K562 (cell line): ENCODE measurements at regions not wholly inside any gene's neighbourhood (a gene's known extent, or its start where the extent isn't known, plus 50 kb on each side); places are given as distances from the start of the nearest gene placed in this dataset.
A peak's percentile ranks its signal among the peaks of the same experiment; 100 is the strongest.

Source experiments
- ATF7 ChIP-seq: fragments of 450-650 bp; IDR thresholded peaks from 2 replicates; pipeline ENCODE4 v1.7.1; 2014; ENCODE audit warnings: mild to moderate bottlenecking, moderate library complexity
- BACH1 ChIP-seq: fragments of 200-800 bp; sonication (Bioruptor generic); IDR thresholded peaks from 2 replicates; pipeline ENCODE4 v1.6.1; 2016; ENCODE audit warnings: missing genetic modification characterization, missing compliant biosample characterization
- CREB1 ChIP-seq, 2 experiments: sonication (generic) in 1 of 2; formaldehyde crosslinking in 1 of 2; IDR thresholded peaks; 2 replicates each; pipeline versions ENCODE4 v1.6.1 to v1.8.0; 2012 to 2022; ENCODE audit warnings: inconsistent platforms in 1 of 2, mild to moderate bottlenecking in 1 of 2, missing genetic modification reagents in 1 of 2, moderate library complexity in 1 of 2
- DIDO1 ChIP-seq: fragments of 450-650 bp; IDR thresholded peaks from 2 replicates; pipeline ENCODE4 v1.6.1; 2016; ENCODE audit warnings: low read depth, missing biosample characterization, missing genetic modification characterization
- ETV6 ChIP-seq, 3 experiments: fragments of 150-350 bp in 1 of 3; sonication (generic) in 1 of 3; formaldehyde crosslinking in 1 of 3; IDR thresholded peaks; 2 replicates each; pipeline versions ENCODE4 v1.6.1 to v1.8.0; 2014 to 2022; ENCODE audit warnings: borderline replicate concordance in 2 of 3, low read depth in 2 of 3, antibody characterized with exemption in 1 of 3, low read length in 1 of 3, mild to moderate bottlenecking in 1 of 3, missing genetic modification reagents in 1 of 3
- HOXB6 ChIP-seq: fragments of 250-450 bp; sonication (Bioruptor Pico); IDR thresholded peaks from 2 replicates; pipeline ENCODE4 v1.5.1; 2022; ENCODE audit warnings: mild to moderate bottlenecking, borderline replicate concordance
- KLF16 ChIP-seq: IDR thresholded peaks from 2 replicates; pipeline ENCODE4 v1.6.1; 2016; ENCODE audit warnings: antibody characterized with exemption
- MCM2 ChIP-seq: fragments of 450-650 bp; IDR thresholded peaks from 2 replicates; pipeline ENCODE4 v1.6.1; 2017; ENCODE audit warnings: low read depth, mild to moderate bottlenecking
- NELFE ChIP-seq: IDR thresholded peaks from 2 replicates; pipeline ENCODE4 v1.6.1; 2011; ENCODE audit warnings: mild to moderate bottlenecking; ENCODE audit not compliant: insufficient read depth, insufficient read length
- SAFB2 ChIP-seq: fragments of 200-400 bp; formaldehyde crosslinking; IDR thresholded peaks from 2 replicates; pipeline ENCODE4 v1.6.1; 2018; ENCODE audit warnings: borderline replicate concordance, low read length, low read depth, moderate library complexity; ENCODE audit not compliant: severe bottlenecking
- TEAD4 ChIP-seq, 2 experiments: sonication (generic) in 1 of 2; formaldehyde crosslinking in 1 of 2; IDR thresholded peaks; 2 replicates each; pipeline versions ENCODE4 v1.6.1 to v1.8.0; 2012 to 2022; ENCODE audit warnings: borderline replicate concordance in 1 of 2, inconsistent platforms in 1 of 2, low read length in 1 of 2, mild to moderate bottlenecking in 1 of 2, missing genetic modification reagents in 1 of 2
- TRIM24 ChIP-seq, 2 experiments: fragments of 450-650 bp; IDR thresholded peaks; 2 replicates each; pipeline ENCODE4 v1.6.1; 2016
- ZBTB1 ChIP-seq: sonication (generic); formaldehyde crosslinking; IDR thresholded peaks from 2 replicates; pipeline ENCODE4 v1.8.1; 2023; ENCODE audit warnings: missing genetic modification reagents, low read depth, mild to moderate bottlenecking, borderline replicate concordance
- ZNF124 ChIP-seq: sonication (generic); formaldehyde crosslinking; IDR thresholded peaks from 2 replicates; pipeline ENCODE4 v1.8.1; 2022; ENCODE audit warnings: missing genetic modification reagents
- TF ChIP-seq, protein P1 (sequence below): sonication (generic); formaldehyde crosslinking; IDR thresholded peaks from 2 replicates; pipeline ENCODE4 v1.8.0; 2022; ENCODE audit warnings: mild to moderate bottlenecking, low read depth, missing genetic modification reagents
- TF ChIP-seq, protein P2 (sequence below), 2 experiments: fragments of 250-450 bp in 1 of 2; fragments of 450-650 bp in 1 of 2; sonication (Bioruptor Pico) in 1 of 2; IDR thresholded peaks; 2 replicates each; pipeline versions ENCODE4 v1.6.1 to v1.8.0; 2016 to 2021; ENCODE audit warnings: mild to moderate bottlenecking in 2 of 2, moderate library complexity in 2 of 2, missing compliant biosample characterization in 1 of 2, missing genetic modification characterization in 1 of 2
- TF ChIP-seq, protein P3 (sequence below), 2 experiments: fragments of 450-650 bp; IDR thresholded peaks; 2 replicates each; pipeline ENCODE4 v1.6.1; 2016; ENCODE audit warnings: mild to moderate bottlenecking in 2 of 2, borderline replicate concordance in 1 of 2, low read depth in 1 of 2, moderate library complexity in 1 of 2

DNA sequence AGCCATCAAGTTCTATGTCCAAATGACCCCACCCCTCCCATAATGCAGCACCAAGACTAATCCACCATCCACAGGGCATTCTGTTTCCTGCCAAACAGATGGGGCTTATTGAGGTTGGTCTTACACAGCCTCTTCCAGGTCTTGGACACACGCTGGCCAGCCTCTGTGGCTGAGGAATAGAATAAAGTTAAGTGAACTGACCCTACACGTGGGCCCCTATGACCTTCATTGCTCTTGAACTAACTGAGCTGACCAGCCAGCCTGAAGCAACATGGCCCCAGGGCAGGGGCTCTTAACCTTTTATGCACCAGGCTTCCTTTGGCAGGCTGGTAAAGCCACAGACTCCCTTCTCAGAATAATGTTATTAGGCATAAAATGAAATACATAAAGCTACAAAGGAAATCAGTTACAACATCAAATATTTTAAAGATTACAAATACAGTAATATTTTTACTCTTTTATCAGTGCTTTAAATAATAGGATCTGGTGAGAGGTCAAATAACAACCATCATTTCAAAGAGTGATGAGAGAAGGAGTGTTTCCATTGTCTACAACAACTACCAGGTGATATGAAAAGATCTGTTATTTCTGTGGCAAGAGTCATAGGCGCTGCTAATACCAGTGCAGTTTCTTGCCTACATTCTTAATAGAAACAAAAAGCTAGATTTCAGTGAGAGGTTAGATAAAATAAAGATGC is 192.9 kb upstream of the NUDT4 start (continued):
- TF ChIP-seq BACH1, result no peak
- TF ChIP-seq TEAD4 (IDR thresholded peaks at IDR 0.05; ENCODE audit: low read length), result no peak
- TF ChIP-seq TEAD4 (CRISPR knock-in tag; IDR thresholded peaks at IDR 0.05; ENCODE audit: borderline replicate concordance), result no peak
- no peak for TF ChIP-seq KLF16
- TF ChIP-seq, protein P1, sequence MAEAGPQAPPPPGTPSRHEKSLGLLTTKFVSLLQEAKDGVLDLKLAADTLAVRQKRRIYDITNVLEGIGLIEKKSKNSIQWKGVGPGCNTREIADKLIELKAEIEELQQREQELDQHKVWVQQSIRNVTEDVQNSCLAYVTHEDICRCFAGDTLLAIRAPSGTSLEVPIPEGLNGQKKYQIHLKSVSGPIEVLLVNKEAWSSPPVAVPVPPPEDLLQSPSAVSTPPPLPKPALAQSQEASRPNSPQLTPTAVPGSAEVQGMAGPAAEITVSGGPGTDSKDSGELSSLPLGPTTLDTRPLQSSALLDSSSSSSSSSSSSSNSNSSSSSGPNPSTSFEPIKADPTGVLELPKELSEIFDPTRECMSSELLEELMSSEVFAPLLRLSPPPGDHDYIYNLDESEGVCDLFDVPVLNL, result no peak
- TF ChIP-seq ATF7, result 0 out of 2 replicates have a peak, but pooled peaks have one; percentile 8
- TF ChIP-seq TRIM24 (IDR thresholded peaks at IDR 0.05), result no peak
- TF ChIP-seq, protein P2, sequence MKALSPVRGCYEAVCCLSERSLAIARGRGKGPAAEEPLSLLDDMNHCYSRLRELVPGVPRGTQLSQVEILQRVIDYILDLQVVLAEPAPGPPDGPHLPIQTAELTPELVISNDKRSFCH (CRISPR knock-in tag; IDR thresholded peaks at IDR 0.05), result no peak
- TF ChIP-seq, protein P2 (tag; IDR thresholded peaks at IDR 0.05), result no peak
- TF ChIP-seq, protein P3, sequence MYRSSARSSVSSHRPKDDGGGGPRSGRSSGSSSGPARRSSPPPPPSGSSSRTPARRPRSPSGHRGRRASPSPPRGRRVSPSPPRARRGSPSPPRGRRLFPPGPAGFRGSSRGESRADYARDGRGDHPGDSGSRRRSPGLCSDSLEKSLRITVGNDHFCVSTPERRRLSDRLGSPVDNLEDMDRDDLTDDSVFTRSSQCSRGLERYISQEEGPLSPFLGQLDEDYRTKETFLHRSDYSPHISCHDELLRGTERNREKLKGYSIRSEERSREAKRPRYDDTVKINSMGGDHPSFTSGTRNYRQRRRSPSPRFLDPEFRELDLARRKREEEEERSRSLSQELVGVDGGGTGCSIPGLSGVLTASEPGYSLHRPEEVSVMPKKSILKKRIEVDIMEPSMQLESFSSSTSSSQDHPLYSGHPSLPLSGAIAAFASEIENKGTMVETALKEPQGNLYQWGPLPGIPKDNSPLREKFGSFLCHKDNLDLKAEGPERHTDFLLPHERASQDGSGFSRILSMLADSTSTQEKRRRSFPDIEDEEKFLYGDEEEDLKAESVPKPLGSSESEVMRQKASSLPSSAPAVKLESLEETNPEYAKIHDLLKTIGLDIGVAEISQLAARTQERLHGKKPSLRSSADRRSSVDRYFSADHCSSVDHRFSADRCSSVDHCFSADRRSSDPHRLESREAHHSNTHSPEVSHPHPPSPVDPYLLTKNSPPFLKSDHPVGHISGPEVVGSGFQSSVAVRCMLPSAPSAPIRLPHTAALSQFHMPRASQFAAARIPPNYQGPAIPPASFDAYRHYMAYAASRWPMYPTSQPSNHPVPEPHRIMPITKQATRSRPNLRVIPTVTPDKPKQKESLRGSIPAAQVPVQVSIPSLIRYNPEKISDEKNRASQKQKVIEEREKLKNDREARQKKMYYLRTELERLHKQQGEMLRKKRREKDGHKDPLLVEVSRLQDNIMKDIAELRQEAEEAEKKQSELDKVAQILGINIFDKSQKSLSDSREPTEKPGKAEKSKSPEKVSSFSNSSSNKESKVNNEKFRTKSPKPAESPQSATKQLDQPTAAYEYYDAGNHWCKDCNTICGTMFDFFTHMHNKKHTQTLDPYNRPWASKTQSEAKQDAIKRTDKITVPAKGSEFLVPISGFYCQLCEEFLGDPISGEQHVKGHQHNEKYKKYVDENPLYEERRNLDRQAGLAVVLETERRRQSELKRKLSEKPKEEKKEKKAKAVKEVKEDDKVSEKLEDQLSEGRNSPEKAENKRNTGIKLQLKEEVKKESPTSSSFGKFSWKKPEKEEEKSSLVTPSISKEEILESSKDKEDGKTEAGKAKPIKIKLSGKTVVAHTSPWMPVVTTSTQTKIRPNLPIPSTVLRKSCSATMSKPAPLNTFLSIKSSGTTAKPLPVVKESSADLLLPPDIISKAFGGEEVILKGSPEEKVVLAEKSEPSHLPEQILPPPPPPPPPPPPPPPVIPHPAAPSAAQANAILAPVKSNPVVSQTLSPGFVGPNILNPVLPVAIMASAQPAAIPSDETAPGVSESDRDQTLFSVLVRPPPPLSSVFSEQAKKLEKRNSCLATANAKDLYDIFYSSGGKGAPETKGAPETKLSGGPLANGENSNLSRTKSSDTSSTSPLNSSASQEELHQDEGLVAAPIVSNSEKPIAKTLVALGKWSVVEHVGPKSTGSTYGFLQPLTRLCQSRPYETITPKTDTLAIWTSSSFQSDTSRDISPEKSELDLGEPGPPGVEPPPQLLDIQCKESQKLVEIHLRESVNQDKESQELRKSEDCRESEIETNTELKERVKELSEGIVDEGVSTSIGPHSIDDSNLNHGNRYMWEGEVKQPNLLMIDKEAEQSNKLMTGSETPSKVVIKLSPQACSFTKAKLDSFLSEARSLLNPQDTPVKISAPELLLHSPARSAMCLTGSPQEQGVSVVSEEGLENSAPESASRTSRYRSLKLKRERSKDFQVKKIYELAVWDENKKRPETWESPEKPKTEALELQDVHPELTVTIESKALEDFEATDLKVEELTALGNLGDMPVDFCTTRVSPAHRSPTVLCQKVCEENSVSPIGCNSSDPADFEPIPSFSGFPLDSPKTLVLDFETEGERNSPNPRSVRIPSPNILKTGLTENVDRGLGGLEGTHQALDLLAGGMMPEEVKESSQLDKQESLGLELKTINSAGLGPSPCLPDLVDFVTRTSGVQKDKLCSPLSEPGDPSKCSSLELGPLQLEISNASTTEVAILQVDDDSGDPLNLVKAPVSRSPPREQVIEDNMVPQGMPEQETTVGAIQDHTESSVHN (IDR thresholded peaks at IDR 0.05; ENCODE audit: borderline replicate concordance in 1 of 2, low read depth in 1 of 2), result no peak
- TF ChIP-seq ZNF124, result no peak
- no peak for TF ChIP-seq DIDO1 (tag)
- TF ChIP-seq NELFE, result no peak
- no peak for TF ChIP-seq ZBTB1 (CRISPR knock-in tag)
- no peak for TF ChIP-seq ETV6 (IDR thresholded peaks at IDR 0.05; ENCODE audit: borderline replicate concordance in 1 of 2, low read depth in 2 of 2, low read length in 1 of 2)
- TF ChIP-seq ETV6 (CRISPR knock-in tag; IDR thresholded peaks at IDR 0.05; ENCODE audit: borderline replicate concordance), result no peak
- TF ChIP-seq MCM2, result no peak
- no peak for TF ChIP-seq SAFB2
- no peak for TF ChIP-seq CREB1 (IDR thresholded peaks at IDR 0.05)
- no peak for TF ChIP-seq CREB1 (CRISPR knock-in tag; IDR thresholded peaks at IDR 0.05)
- TF ChIP-seq HOXB6 (CRISPR knock-in tag), result no peak
